Stimulated activated naive CD4-positive, alpha-beta T cell treated with Interleukin-2 at 50 U/mL for 16 hours (primary cell): ENCODE measurements at regions not wholly inside any gene's neighbourhood (a gene's known extent, or its start where the extent isn't known, plus 50 kb on each side); places are given as distances from the start of the nearest gene placed in this dataset.

ENCODE experiments used
- DNase-seq: peaks from one replicate; lab custom pipeline; 2025; lab: John Stamatoyannopoulos, UW

GRCh38 chr3:43994657-43995546, 246.8 kb upstream of the TOPAZ1 start:
- no peak for DNase-seq

DNA sequence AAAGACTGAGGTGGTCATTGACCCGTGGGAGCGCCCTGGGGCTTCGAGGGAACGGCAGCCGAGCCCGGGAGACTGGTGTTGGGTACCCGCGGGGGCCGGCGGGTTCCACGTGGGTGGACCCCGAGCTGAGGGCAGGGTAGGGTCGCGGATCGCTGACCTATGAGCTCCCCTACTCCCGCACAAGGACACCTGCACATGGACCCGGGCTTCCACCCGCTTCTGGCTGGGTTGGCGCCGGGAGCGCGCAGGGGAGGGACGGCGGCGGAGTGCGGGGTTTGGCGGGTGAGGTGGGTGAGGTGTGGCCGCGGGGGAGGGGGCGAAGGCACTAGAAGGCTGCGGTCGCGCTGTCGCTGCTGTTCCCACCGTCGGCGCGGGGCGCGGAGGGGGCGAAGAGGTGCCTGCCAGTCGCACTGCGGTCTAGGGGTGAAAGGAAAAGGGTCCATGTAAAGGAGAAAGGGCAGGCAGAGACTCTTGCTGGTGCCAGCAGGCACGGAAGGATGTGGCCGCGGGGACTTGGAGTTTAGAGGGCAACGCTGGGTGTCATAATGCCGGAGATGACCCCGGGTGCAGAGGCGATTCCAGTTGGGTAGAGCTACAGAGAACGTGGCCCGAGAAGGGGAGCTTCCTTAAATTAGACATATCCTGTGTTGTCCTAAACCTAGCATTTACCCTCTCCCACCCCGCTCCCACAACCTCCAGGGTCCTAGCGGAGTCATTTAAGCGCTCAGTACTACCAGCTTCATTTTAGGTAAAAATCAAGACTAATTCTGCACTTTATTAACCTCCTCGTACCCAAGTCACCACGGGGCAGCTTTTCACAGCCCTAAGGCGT, 245.9 kb upstream of the TOPAZ1 start:
- no peak for DNase-seq

DNA sequence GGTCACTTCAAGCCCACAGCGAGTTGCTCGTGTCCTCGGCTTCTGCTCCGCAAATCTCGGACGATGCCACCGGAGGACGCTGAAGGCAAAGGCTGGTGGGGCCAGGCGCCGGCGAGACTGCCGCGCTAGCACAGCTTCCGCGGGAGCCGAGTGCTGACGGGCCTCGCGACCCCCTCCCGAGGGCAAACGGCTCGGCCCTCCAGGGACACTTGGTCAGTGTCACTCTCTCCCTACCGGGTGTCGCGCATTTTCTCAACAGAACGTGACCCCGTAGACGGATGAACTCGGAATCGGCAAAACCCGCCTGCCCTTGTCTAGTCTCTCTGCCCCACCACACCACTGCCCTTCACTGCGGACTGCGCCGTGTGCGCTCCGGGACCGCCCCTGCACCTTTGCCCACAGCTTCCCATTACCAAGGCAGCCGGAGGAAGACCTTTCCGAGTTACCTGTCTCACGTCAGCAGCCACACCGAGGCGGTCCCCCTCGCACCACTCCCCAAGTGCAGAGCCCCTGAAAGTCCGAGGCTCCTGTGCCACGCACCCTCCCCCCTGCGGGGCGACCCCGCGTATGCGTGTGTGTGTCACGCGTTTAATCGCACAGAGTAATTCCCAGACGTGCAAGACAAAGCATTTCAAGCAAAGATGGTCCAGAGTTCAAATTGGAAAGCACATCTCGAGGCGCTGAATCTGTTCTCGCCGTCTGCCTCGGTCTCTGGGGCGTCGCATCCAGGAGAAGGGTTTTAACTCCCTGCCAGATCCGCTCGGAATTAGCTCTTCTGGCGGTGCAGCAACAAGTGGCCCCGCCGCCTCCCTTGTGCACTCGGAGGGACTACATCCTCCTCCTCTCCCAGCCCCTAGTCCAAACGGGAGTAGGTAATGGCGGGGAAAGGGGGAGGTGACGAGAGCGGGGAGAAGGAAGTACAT, 245.0 kb upstream of the TOPAZ1 start:
- no peak for DNase-seq

GRCh38 chr3:43997316-43997715, 244.4 kb upstream of the TOPAZ1 start:
- DNase-seq = no peak

- no peak for DNase-seq
Measured at GRCh38 chr3:43997788-43998369, 243.8 kb upstream of the TOPAZ1 start.

DNA sequence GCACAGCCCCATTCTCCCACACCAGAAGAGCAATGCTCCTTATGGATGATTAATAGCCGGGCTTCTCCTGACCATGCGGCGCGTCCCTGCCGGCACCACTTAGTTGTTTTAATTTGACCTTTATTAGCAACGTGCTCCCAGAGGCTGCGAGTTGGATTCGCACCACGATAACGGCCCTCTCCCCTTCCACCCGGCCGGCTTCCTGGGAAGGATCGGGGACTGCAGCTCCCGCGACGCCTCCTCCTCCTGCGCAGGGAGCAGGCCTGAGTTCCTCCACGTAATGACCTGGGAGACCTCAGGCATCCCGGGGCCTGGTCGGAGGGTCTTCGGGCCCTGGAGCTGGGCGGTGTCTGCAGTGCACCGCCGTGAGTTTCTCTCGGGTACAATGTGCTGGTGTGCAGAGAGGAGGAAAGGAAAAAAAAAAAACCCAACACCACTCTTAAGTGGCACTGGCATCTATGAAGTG, 243.3 kb upstream of the TOPAZ1 start:
- DNase-seq = no peak

DNA sequence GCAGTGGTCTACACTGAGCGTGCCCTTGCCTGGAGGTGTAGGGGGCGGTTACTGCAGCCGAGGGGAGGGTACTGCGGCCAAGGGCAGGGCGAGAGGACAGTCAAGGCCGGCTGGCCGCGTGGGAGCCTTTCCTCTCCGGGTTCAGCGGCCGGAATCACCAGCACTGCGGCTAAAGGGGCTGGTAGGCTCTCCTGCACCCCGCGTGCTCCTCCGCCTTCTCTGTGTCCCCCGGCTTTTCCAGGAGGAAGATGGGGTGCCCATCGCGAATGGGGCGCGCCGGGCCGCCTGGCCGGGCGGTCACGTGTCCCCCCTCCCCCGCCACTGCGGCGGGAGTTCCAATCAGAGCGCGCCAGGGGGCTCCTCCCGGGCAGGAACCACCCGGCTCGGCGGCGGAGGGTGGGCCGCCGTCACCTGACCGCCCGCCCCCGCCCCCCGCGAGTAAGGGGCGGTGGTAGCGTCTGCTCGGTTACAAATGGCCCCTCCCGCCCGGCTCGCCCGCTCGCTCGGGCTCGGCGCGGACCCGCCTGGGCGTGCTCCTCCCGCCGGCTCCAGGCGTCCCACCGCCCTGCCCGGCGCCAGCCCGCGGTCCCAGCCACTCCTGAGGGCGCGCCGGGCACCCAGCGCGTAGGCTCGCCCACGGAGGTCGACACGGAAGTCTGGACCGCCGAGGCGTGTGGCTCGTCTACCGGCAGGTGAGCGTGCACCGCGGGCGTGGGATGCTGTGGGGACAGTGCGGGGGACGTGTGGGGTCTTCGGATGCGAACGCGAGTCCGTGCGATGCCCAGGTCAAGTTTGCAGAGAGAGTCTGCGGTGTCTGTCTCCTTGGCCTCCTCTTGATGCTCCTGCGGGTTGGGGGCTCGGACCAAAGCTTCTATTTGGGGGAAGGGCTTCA, 242.6 kb upstream of the TOPAZ1 start:
- no peak for DNase-seq

DNA sequence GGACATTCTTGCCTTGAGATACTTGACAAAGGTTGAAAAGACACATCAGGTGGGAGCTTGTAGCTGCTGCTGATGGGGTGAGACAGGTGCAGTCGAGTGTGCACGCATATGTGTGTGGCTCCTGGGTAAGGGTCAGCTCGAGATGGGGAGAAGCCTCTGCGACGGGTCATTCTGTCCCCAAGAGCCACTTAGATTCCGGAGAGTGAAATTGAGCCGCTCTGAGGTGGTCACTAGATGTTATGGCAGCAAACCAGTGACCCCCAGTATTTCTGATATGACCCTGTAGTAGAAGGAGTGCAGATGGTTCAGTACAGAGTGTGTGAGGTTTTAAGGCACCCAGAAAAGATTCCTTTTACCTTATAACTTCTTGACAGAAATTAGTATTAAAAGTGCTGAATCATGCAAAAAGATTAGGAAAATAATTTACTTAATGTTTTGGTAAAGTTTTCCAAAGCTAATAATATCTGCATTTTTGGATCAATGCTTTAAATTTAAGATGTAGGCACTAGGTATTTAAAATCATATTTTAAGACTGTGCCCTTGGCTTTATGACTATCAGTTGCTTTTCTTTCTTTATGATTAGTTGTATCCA, 241.9 kb upstream of the TOPAZ1 start:
- DNase-seq = no peak

GRCh38 chr3:44000586-44000985, 241.1 kb upstream of the TOPAZ1 start:
- DNase-seq = no peak

DNA sequence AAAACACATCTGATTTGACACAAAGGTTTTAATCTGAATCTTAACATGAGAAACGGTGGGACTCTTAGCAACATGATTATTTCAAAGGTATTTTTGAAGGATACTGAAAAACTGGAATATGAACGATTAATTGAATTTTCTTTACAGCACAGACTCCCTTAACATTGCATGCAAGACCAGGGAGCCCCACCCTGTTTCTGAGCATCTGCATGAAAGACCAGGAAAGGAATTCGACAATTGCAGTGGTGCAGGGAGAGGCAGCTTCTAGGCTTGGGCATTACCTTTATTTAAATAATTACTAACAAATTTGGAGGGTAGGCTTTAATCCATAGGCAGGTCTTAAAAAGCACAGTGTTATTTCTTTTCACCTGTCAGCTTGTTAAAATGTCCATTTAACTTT, 240.6 kb upstream of the TOPAZ1 start:
- no peak for DNase-seq

- no peak for DNase-seq
Measured at GRCh38 chr3:44003801-44004200, 237.9 kb upstream of the TOPAZ1 start.

DNA sequence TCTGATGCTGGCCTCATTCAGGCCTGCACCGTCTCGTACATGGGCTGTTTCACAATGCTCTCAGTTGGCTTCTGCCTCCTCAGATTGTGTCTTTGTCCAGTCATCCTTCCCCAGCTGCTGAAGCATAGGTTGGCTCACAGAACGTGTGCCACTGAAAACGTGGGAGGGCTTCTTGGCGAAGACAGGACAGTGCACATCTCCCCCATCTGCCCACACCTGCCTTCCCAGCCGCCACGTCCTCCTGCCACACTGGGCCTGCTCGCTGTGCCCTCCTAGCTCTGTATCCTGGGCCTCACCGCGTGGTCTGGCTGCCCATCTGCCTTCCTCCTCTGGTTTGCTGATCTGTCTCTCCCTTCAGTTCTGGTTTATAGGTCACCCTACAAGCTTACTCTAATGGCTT, 230.0 kb upstream of the TOPAZ1 start:
- no peak for DNase-seq

- DNase-seq = no peak
Measured at GRCh38 chr3:44012160-44012899, 229.4 kb upstream of the TOPAZ1 start.

DNA sequence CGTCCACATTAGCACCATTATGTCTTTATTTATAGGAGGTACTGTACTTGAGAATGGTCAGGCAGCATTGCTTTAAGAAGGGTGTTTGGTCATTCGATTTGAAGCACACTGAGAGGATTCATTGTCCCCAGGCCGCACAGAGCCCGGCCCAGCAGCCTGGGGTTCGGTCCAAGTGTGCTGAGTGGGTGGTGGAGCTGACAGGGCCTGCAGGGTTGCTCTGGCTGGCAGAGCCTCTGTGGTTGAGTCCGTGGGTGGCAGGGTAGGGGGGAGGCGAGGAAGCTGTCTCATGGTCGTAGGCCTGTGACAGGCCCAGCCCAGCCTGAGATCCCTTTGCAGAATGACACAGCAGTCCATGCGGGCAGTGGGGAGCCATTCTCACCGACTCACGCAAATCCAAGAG, 227.7 kb upstream of the TOPAZ1 start:
- DNase-seq = no peak

- no peak for DNase-seq
Measured at GRCh38 chr3:44015170-44015569, 226.5 kb upstream of the TOPAZ1 start.

DNA sequence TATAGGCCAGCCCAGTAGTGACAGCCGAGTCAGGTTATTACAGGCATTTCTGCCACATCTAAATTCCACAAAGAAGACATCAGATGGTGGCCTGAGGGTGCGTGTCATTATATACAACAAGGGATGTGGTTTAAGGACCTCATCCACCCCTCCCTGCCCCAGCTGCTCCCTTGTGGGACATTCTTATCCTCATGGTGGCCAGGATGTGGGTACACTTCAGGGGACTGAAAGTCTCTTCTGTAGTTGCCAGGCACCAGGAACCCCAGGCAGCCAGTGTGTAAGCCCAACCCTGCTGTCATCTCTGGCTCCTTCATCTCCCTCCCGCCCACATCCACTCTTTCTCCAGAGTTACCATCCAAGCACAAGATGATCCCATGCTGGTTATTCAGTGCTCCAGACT, 224.9 kb upstream of the TOPAZ1 start:
- DNase-seq = no peak

DNA sequence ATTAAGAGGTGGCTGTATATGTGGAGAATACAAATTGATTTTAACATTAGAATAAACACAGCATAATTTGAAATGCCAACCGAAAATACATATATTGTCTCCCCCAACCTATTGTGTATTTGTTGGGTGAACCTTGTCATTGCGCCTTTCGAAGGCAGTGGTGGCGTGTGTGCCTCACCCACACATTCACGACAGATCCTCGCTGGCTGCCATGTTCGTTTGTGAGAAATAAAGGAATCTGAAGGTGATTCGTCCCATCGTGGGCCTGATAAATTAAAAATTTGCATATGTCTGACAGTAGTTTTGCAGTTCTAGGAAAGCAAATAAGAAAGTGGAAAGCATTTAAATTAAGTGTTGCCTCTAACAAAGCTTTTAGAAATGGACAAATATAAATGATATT, 222.8 kb upstream of the TOPAZ1 start:
- DNase-seq = no peak

DNA sequence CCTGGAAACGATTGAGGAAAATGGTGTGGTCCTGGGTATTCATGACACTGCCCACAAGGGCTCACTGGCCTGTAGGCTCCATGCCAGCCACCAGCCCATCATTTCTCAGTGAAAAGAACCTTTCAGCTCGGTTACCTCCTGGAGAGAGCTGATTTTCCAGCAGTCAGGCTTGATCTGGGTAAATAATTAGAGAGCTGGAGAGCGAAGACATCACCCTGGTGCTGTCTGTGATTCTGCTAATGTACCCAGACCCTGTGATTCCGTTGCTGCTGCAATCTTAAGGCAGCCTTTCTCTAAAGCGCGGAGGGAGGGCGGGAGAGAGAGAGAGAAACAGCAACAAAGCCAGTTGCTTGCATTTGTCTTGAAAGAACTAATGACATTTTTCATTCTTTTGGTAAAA, 221.9 kb upstream of the TOPAZ1 start:
- no peak for DNase-seq

GRCh38 chr3:44020143-44020542, 221.5 kb upstream of the TOPAZ1 start:
- DNase-seq = no peak
